AG04449 (cell line): ENCODE measurements at regions not wholly inside any gene's neighbourhood (a gene's known extent, or its start where the extent isn't known, plus 50 kb on each side); places are given as distances from the start of the nearest gene placed in this dataset.
"Not testable (repeated sequence)": the region's sequence is repeated elsewhere in the genome, so short reads cannot be mapped to it uniquely, and the experiment has no call there.

Experiments
- CTCF ChIA-PET: fragments of 350-600 bp; formaldehyde crosslinking; extraction: SDS; loops from one replicate; lab custom pipeline; 2021; ENCODE audit warnings: antibody characterized with exemption; lab: Yijun Ruan, JAX
- POLR2A ChIA-PET: fragments of 400-600, 350-600 bp; formaldehyde crosslinking; extraction: SDS; loops from one replicate; lab custom pipeline; 2020; ENCODE audit warnings: antibody characterized with exemption, inconsistent platforms; lab: Yijun Ruan, JAX
- DNase-seq: peaks from one replicate; pipeline ENCODE4 v3.0.0-alpha.2; 2010; ENCODE audit warnings: low read depth, low spot score
- H3K4me3 ChIP-seq: 2 replicates; pipeline ENCODE4 v1.5.1; 2011; ENCODE audit warnings: low read depth, mild to moderate bottlenecking, control low read depth, low read length
- CTCF ChIP-seq: IDR thresholded peaks from one replicate; pipeline ENCODE4 v1.5.1; 2011; ENCODE audit warnings: mild to moderate bottlenecking, moderate library complexity, low read length, control low read depth, inconsistent platforms; ENCODE audit not compliant: insufficient read depth; ENCODE audit errors: missing control alignments

DNA sequence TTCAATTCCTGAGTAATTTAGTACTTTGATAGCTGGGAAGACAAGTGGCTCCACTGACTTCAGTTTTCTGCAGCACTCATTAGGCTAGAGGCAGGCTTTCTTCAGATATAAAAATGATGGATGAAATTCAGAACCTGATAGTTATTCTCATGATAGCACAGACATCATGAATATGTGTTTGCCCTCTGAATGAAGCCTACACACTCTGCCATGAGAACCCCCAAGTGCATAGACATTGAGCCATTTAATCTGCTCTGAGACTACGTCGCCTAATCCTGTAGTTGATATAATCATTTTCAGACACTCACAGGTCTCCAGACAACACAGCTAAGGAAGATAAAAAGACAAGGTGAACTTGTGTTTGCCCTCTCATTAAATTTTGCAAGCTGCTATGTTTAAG lies 566.1 kb downstream of the AMY1C start:
- no peak overlapping the region for H3K4me3 ChIP-seq
- POLR2A ChIA-PET: no interaction called here
- CTCF ChIA-PET: no interaction called here
- DNase-seq: no peak
- no peak for TF ChIP-seq CTCF

GRCh38 chr1:104322131-104322530 lies 572.4 kb downstream of the AMY1C start:
- ChIA-PET CTCF (no interaction called here), POLR2A (no interaction called here)
- no peak for DNase-seq
- TF ChIP-seq CTCF: no peak
- no peak overlapping the region for H3K4me3 ChIP-seq

DNA sequence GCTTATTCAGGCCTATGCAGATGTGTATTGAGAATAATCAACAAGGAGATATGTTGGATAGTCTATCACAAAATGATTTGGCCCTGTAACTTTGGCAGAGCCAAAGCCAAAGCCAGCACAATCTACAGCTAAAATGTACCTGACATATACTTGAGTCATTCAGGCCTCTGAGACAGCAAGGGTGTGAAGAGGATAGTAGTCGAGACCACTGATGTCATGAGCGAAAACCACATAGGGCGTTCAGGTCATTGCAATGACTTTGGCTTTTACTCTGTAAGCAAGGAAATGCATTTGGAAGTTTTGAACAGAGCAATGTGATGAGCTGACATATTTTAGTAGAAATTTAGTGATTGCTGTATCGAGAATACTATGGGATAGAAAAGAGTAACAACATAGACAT lies 579.6 kb downstream of the AMY1C start:
- no peak overlapping the region for H3K4me3 ChIP-seq
- no peak for DNase-seq
- ChIA-PET POLR2A (no interaction called here), CTCF (no interaction called here)
- TF ChIP-seq CTCF: no peak

DNA sequence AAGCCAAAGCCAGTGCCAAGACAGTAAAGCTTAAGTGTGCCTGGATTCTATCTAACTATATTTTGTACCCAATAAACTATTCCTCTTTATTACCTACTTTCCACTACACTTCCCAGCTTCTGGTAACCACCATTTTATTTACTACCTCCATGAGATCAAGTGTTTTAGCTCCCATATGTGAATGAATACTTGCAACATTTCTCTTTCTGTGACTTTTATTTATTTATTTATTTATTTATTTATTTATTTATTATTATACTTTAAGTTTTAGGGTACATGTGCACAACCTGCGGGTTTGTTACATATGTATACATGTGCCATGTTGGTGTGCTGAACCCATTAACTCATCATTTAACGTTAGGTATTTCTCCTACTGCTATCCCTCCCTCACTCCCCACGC lies 582.1 kb downstream of the AMY1C start:
- DNase-seq: no peak
- no peak overlapping the region for H3K4me3 ChIP-seq
- POLR2A ChIA-PET: no interaction called here
- CTCF ChIA-PET: no interaction called here
- TF ChIP-seq CTCF: no peak

GRCh38 chr1:104337927-104338326 lies 588.2 kb downstream of the AMY1C start:
- POLR2A ChIA-PET, CTCF ChIA-PET: not testable (repeated sequence)

DNA sequence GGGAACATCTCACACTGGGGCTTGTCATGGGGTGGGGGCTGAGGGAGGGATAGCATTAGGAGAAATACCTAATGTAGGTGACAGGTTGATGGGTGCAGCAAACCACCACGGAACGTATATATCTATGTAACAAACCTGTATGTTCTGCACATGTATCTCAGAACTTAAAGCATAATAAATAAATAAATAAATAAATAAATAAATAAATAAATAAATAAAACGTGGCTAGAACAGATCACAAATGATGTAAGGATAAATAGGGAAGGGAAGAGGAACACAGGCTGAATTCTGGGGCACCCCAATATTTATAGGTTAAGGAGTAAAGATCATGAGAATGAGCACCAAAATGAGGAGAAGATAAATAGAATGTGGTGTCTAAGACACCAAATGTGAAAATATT lies 592.2 kb downstream of the AMY1C start:
- H3K4me3 ChIP-seq: no peak overlapping the region
- ChIA-PET POLR2A (no interaction called here), CTCF (no interaction called here)
- DNase-seq: no peak
- no peak for TF ChIP-seq CTCF

More at GRCh38 chr1:104337927-104338326, 588.2 kb downstream of the AMY1C start:
- H3K4me3 ChIP-seq, DNase-seq: not testable (repeated sequence)

GRCh38 chr1:104348277-104348676 lies 598.6 kb downstream of the AMY1C start:
- CTCF ChIA-PET: no interaction called here
- DNase-seq: no peak
- POLR2A ChIA-PET: no interaction called here
- H3K4me3 ChIP-seq: no peak overlapping the region
- no peak for TF ChIP-seq CTCF
